ENCODE measurements at regions not wholly inside any gene's neighbourhood (a gene's known extent, or its start where the extent isn't known, plus 50 kb on each side); places are given as distances from the start of the nearest gene placed in this dataset.
"Not testable (repeated sequence)": the region's sequence is repeated elsewhere in the genome, so short reads cannot be mapped to it uniquely, and the experiment has no call there.

DNA sequence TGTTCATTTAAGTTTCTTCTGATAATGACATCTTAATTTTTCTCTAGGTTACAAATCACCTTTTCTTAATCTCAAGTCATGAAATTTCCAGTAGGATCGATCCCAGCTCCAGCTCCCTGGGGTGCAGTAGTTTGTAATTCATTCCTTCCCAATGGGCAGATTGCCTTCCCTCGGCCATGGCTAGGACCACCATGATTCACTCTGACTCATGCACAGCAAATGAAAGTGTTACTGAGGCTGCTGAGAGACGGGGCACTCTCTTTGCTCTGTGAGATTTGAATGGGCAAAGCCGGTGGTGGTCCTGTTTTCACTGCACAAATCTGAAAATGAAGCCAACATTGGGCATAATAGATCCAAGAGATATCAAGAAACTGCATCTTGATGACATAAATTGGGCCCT lies 202.8 kb upstream of the IRS2 start:
- Histone ChIP-seq H3K4me3 (ENCODE audit: low read length) (no peak overlapping the region), H3K9ac (ENCODE audit: low read length) (no peak overlapping the region), H3K4me1 (ENCODE audit: control insufficient read depth, low read depth, low read length) (no peaks in the 10 kb centered on the region), H3K9me3 (ENCODE audit: control insufficient read depth, low read depth, low read length) (no peaks in the 10 kb centered on the region), H3K36me3 (ENCODE audit: control insufficient read depth, low read depth, low read length) (no peaks in the 10 kb centered on the region), H3K27me3 (ENCODE audit: control insufficient read depth, insufficient read depth, low read length) (no peaks in the 10 kb centered on the region), H3K27ac (ENCODE audit: low read length) (no peak overlapping the region)

DNA sequence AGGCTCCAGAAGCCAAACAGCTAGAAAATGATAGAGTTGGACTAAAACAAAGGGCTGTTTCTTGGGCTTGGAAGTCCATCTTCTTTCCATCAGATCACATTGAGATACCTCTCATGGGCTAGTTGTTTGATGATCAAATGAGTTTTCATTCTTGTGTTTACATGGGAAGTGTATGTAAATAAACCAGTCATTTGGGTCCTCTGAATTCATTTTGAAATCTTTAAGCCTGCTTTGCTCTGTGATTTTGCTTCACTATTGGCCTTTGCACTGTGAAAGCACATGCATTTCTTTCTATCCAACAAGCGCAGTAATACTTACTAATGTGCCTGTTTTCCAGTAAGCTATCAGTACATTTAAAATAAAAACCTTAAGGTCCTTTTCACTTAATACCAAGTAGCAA lies 200.5 kb upstream of the IRS2 start:
- Histone ChIP-seq H3K9me3 (ENCODE audit: control insufficient read depth, low read depth, low read length) (no peaks in the 10 kb centered on the region), H3K36me3 (ENCODE audit: control insufficient read depth, low read depth, low read length) (no peaks in the 10 kb centered on the region), H3K27me3 (ENCODE audit: control insufficient read depth, insufficient read depth, low read length) (no peaks in the 10 kb centered on the region), H3K4me1 (ENCODE audit: control insufficient read depth, low read depth, low read length) (no peaks in the 10 kb centered on the region), H3K27ac (ENCODE audit: low read length) (no peak overlapping the region), H3K4me3 (ENCODE audit: low read length) (no peak overlapping the region), H3K9ac (ENCODE audit: low read length) (no peak overlapping the region)

DNA sequence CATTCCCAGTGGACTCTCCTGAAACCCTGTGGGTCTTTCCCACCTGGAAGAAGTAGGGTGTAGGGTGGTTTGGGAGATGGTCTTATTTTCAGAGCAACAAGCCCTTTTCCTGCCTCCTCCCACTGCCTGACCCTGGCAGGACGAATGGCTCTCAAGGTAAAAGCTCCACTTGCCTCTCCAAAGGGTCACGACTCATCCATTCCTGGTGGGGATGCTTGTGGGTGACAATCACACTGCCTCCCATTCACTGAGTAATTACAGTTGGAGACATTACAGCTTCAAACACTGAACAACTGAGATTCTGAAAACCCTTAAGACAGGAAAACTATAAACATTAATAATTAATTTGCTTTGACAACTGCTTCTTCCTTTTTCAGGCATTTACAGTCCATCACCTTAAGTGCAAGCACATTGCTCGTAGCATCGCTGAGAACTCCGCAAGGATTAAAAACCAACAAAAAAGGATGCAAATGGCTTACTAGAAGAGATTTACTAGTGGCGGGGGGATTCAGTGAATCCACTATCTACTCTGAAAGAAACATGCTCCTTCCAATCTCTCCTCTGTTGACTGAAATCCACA lies 199.6 kb upstream of the IRS2 start:
- no peak overlapping the region for H3K4me3 ChIP-seq (ENCODE audit: low read length)
- H3K27me3 ChIP-seq (ENCODE audit: control insufficient read depth, insufficient read depth, low read length) = no peaks in the 10 kb centered on the region
- no peaks in the 10 kb centered on the region for H3K36me3 ChIP-seq (ENCODE audit: control insufficient read depth, low read depth, low read length)
- no peaks in the 10 kb centered on the region for H3K9me3 ChIP-seq (ENCODE audit: control insufficient read depth, low read depth, low read length)
- H3K27ac ChIP-seq (ENCODE audit: low read length) = no peak overlapping the region
- no peak overlapping the region for H3K9ac ChIP-seq (ENCODE audit: low read length)
- H3K4me1 ChIP-seq (ENCODE audit: control insufficient read depth, low read depth, low read length) = no peaks in the 10 kb centered on the region

DNA sequence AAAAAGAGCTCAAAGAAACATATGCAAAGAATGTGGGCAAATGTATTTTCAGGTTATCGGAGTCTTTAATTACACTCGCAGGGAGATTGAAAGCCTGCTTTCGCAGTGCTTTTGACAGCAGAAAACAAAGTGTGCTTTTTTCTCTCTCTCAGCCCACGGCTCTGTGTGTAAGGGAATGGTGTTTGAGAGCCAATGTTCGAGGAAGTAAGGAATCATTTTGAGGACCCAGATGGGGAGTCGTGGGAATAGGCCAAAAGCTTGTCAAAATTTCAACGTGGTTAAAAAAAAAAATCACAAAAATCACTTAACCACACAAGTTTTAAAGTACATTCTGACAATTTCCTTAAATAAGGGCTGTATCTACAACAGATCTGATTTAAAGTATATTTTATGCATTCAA lies 197.1 kb upstream of the IRS2 start:
- no peak overlapping the region for H3K4me3 ChIP-seq (ENCODE audit: low read length)
- no peak overlapping the region for H3K9ac ChIP-seq (ENCODE audit: low read length)
- H3K9me3 ChIP-seq (ENCODE audit: control insufficient read depth, low read depth, low read length) = no peaks in the 10 kb centered on the region
- H3K27me3 ChIP-seq (ENCODE audit: control insufficient read depth, insufficient read depth, low read length) = no peaks in the 10 kb centered on the region
- H3K27ac ChIP-seq (ENCODE audit: low read length) = no peak overlapping the region
- no peaks in the 10 kb centered on the region for H3K36me3 ChIP-seq (ENCODE audit: control insufficient read depth, low read depth, low read length)
- no peaks in the 10 kb centered on the region for H3K4me1 ChIP-seq (ENCODE audit: control insufficient read depth, low read depth, low read length)

DNA sequence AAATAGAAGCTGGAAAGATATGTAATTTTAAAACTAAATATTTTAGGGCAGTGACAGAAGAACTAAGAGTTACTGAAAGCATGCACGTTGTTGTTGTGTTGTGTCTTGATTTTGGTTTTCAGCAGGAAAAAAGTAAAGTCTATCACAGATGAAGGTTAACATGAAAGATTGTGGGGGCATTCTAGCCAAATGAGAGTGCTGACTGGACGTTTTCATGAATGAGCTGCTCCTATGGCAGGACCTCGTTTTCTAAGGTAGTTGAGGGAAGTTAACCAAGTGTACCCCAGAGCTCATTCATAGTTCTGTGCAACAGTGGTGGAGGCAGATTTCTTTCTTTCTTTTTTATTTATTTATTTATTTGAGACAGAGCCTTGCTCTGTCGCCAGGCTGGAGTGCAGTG lies 194.6 kb upstream of the IRS2 start:
- Histone ChIP-seq H3K9me3 (ENCODE audit: control insufficient read depth, low read depth, low read length) (no peaks in the 10 kb centered on the region), H3K27me3 (ENCODE audit: control insufficient read depth, insufficient read depth, low read length) (no peaks in the 10 kb centered on the region), H3K4me1 (ENCODE audit: control insufficient read depth, low read depth, low read length) (no peaks in the 10 kb centered on the region)

DNA sequence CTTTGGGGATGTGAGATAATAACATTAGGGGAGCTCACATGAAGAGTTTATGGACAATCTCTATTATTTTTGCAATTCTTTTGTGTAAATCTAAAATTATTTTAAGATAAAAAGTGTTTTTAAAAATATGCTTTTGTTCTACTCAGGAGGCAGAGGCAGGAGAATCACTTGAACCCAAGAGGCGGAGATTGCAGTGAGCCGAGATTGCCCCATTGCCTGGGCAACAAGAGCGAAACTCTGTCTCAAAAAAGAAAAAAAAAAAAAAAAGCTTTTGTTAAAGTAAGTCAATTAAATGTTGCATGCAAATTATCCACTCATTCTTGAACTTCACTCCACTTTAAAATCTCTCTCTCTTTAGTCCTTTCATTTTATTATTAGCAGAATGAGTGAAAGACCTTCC lies 193.3 kb upstream of the IRS2 start:
- not testable (repeated sequence) for H3K4me1 ChIP-seq (ENCODE audit: control insufficient read depth, low read depth, low read length); H3K9me3 ChIP-seq (ENCODE audit: control insufficient read depth, low read depth, low read length); H3K4me3 ChIP-seq (ENCODE audit: low read length); H3K36me3 ChIP-seq (ENCODE audit: control insufficient read depth, low read depth, low read length); H3K27me3 ChIP-seq (ENCODE audit: control insufficient read depth, insufficient read depth, low read length); H3K9ac ChIP-seq (ENCODE audit: low read length); H3K27ac ChIP-seq (ENCODE audit: low read length)

More for the DNA sequence above, 194.6 kb upstream of the IRS2 start:
- H3K4me3 ChIP-seq (ENCODE audit: low read length) = no peak overlapping the region
- no peak overlapping the region for H3K27ac ChIP-seq (ENCODE audit: low read length)
- H3K9ac ChIP-seq (ENCODE audit: low read length) = no peak overlapping the region
- H3K36me3 ChIP-seq (ENCODE audit: control insufficient read depth, low read depth, low read length) = no peaks in the 10 kb centered on the region

DNA sequence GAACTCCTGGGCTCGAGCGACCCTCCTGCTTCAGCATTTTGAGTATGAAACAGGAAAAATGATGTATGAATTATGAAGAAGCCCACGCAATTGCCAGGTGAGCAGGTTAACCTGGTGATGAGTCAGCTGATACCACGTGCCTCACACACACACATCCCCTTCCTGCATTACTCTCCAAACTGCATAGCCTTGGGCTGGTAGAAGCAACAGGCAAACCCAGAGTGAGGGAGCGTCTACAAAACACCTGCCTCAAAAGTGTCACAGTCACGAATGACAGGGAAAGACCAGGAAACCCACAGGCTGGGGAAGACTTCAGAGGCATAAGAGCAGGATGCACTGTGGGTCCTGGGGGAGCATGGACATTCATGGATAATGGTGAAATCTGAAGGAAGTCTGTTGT lies 192.8 kb upstream of the IRS2 start:
- Histone ChIP-seq H3K4me1 (ENCODE audit: control insufficient read depth, low read depth, low read length) (no peaks in the 10 kb centered on the region), H3K27ac (ENCODE audit: low read length) (no peak overlapping the region), H3K4me3 (ENCODE audit: low read length) (no peak overlapping the region), H3K9ac (ENCODE audit: low read length) (no peak overlapping the region), H3K9me3 (ENCODE audit: control insufficient read depth, low read depth, low read length) (no peaks in the 10 kb centered on the region), H3K36me3 (ENCODE audit: control insufficient read depth, low read depth, low read length) (no peaks in the 10 kb centered on the region), H3K27me3 (ENCODE audit: control insufficient read depth, insufficient read depth, low read length) (no peaks in the 10 kb centered on the region)

DNA sequence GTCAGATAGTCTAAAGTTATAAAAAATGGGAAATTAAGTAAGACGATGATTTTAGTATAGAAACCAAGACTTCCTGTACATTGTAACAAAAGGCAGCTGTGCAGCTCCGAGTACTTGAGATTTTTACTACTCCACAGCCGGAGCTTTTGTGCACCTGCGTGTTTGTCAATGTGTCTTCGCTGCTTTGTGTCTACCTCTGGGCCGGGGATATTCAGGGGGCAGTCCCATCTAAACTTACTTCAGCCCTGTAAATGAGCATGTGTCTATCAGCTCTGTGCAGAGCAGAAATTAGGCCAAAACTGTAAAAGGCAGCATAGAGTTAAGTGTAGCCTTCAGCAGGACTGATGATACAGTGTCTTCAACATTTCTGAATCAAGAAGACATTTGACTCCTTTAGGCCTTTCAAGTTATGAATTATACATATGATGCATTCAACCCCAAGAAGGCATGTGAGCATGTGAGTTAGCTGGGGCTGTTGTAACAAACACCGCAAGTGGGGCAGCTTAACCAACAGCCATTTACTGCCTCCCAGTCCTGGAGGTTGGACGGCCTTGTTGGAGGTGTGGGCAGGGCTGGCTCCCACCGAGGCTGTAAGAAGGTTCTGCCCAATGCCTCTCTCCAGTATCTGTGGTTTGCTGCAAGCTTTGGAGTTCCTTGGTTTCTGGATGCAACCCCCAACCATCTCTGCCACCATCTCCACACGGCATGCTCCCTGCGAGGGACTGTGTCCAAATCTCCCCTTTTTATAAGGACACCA lies 191.0 kb upstream of the IRS2 start:
- H3K9ac ChIP-seq (ENCODE audit: low read length) = no peak overlapping the region
- no peak overlapping the region for H3K27ac ChIP-seq (ENCODE audit: low read length)
- H3K36me3 ChIP-seq (ENCODE audit: control insufficient read depth, low read depth, low read length) = no peaks in the 10 kb centered on the region
- H3K4me3 ChIP-seq (ENCODE audit: low read length) = no peak overlapping the region
- H3K9me3 ChIP-seq (ENCODE audit: control insufficient read depth, low read depth, low read length) = no peaks in the 10 kb centered on the region
- H3K4me1 ChIP-seq (ENCODE audit: control insufficient read depth, low read depth, low read length) = no peaks in the 10 kb centered on the region
- no peaks in the 10 kb centered on the region for H3K27me3 ChIP-seq (ENCODE audit: control insufficient read depth, insufficient read depth, low read length)

DNA sequence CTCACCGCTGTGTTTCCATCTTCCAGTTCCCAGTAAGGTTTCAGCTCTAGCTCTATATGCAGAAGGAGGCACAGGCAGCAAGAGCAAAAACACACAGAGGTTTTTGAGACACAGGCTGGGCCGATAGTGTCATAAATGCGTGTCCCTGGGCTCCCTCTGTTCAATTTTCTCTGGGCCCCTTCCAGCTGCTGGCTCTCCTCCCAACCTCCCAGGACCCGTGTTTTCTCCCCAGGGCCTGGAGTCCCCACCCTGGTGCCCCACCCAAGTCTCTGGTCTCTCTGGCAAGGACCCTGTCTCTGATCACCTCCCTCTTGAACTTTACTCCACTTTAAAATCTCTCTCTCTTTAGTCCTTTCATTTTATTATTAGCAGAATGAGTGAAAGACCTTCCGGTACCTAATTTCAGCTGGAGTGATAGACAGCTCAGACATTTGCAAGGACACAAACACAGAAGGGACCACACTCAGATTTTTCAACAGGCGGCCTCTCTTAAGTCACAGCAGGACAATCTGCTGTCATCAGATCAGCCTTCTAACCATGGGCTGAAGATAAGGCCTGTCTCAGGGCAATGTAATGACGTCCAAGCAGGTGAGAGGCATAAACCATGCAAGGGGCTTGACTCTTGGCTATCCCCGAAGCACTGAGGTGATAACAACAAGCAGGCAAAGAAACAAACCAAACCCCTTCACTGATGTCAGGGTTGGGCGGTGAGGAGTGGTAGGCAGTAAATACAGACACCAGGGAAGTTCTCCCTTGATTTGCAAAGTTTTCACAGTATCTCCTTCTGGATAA lies 190.0 kb upstream of the IRS2 start:
- no peak overlapping the region for H3K9ac ChIP-seq (ENCODE audit: low read length)
- H3K27me3 ChIP-seq (ENCODE audit: control insufficient read depth, insufficient read depth, low read length) = no peaks in the 10 kb centered on the region
- no peaks in the 10 kb centered on the region for H3K9me3 ChIP-seq (ENCODE audit: control insufficient read depth, low read depth, low read length)
- no peak overlapping the region for H3K4me3 ChIP-seq (ENCODE audit: low read length)
- no peaks in the 10 kb centered on the region for H3K36me3 ChIP-seq (ENCODE audit: control insufficient read depth, low read depth, low read length)
- H3K27ac ChIP-seq (ENCODE audit: low read length) = no peak overlapping the region
- no peaks in the 10 kb centered on the region for H3K4me1 ChIP-seq (ENCODE audit: control insufficient read depth, low read depth, low read length)

DNA sequence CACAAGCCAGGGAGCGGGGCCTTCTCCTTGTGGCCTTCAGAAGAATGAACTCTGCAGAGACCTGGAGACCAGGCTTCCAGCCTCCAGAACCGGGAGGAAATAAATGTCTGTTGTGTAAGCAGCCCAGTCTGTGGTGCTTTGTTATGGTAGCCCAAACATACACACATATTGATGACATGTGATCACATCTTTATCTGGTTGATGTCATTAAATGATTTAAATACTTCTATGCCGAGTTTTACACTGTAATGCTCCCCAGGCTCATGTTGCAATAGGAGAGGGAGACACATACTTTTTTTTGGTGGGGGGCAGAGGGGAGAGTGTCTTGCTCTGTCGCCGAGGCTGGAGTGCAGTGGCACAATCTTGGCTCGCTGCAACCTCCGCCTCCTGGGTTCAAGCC lies 188.0 kb upstream of the IRS2 start:
- no peaks in the 10 kb centered on the region for H3K36me3 ChIP-seq (ENCODE audit: control insufficient read depth, low read depth, low read length)
- H3K27ac ChIP-seq (ENCODE audit: low read length) = no peak overlapping the region
- H3K9ac ChIP-seq (ENCODE audit: low read length) = no peak overlapping the region
- H3K4me3 ChIP-seq (ENCODE audit: low read length) = no peak overlapping the region
- no peaks in the 10 kb centered on the region for H3K9me3 ChIP-seq (ENCODE audit: control insufficient read depth, low read depth, low read length)
- H3K27me3 ChIP-seq (ENCODE audit: control insufficient read depth, insufficient read depth, low read length) = no peaks in the 10 kb centered on the region
- no peaks in the 10 kb centered on the region for H3K4me1 ChIP-seq (ENCODE audit: control insufficient read depth, low read depth, low read length)

DNA sequence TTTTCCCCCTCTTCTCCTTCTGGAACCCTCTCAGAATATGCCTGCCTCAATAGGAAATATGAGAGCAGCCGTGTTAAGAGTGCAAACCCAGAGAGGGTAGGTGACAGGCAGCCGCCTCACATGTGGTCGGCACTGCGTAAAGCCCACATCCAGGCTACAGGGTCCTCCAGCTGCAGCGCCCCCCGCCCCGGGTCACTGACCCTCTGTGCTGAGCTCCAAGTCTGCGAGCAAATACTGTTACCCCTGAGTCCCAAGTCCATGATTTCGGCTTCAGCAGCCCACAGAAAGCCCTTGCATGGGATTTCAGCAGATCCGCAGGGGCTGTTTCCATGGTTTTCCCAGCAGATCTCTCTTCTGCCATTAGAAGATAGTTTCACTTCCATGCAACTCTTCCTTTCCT lies 186.9 kb upstream of the IRS2 start:
- H3K9me3 ChIP-seq (ENCODE audit: control insufficient read depth, low read depth, low read length) = no peaks in the 10 kb centered on the region
- H3K4me1 ChIP-seq (ENCODE audit: control insufficient read depth, low read depth, low read length) = no peaks in the 10 kb centered on the region
- no peak overlapping the region for H3K4me3 ChIP-seq (ENCODE audit: low read length)
- H3K27me3 ChIP-seq (ENCODE audit: control insufficient read depth, insufficient read depth, low read length) = no peaks in the 10 kb centered on the region
- H3K36me3 ChIP-seq (ENCODE audit: control insufficient read depth, low read depth, low read length) = no peaks in the 10 kb centered on the region
- no peak overlapping the region for H3K27ac ChIP-seq (ENCODE audit: low read length)
- no peak overlapping the region for H3K9ac ChIP-seq (ENCODE audit: low read length)
